GM18873 (cell line): ENCODE measurements at regions not wholly inside any gene's neighbourhood (a gene's known extent, or its start where the extent isn't known, plus 50 kb on each side); places are given as distances from the start of the nearest gene placed in this dataset.
A peak's percentile ranks its signal among the peaks of the same experiment; 100 is the strongest.
"Not testable (repeated sequence)": the region's sequence is repeated elsewhere in the genome, so short reads cannot be mapped to it uniquely, and the experiment has no call there.

Source experiments
- ATAC-seq: cut with Tn5 transposase; IDR thresholded peaks from one replicate; pipeline ENCODE4 v1.9.1; 2021; ENCODE audit warnings: mild to moderate bottlenecking, moderate library complexity, moderate number of reproducible peaks; ENCODE audit not compliant: unreplicated experiment, low FRiP score

DNA sequence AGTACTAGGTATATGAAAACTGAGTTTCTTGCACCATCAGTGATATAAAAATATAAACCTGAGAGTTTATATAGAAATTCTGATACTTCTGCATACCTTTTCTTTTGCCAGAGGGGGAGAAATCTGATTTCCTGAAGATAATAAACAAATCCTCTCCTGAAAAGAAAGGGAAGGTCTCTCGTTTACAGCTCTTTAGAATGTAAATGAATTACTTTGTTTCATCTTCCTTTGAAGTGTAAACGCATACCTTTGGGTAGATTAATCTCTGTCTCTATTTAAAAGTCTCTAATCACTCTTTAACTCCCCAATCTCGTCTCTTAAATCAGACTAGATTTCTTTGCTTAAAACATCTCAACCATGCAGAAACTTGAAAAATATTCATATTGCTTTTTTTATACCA, 1092.9 kb downstream of the SLITRK5 start:
- no peak for ATAC-seq

DNA sequence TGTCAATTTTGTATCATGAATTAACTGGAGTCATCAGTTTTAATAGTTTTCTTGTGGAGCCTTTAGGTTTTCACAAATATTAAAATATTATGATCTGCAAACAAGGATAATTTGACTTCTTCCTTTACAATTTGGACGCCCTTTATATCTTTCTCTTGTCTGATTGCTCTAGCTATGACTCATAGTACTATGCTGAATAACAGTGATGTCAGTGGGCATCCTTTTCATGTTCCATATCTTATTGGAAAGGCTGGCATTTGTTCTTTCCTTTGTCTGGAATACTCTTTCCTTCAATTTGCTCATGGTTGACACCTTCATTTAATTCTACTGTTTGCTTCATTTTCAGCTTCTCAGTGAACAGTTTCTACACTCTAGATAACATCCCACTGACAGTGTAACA, 1129.3 kb downstream of the SLITRK5 start:
- ATAC-seq: no peak

DNA sequence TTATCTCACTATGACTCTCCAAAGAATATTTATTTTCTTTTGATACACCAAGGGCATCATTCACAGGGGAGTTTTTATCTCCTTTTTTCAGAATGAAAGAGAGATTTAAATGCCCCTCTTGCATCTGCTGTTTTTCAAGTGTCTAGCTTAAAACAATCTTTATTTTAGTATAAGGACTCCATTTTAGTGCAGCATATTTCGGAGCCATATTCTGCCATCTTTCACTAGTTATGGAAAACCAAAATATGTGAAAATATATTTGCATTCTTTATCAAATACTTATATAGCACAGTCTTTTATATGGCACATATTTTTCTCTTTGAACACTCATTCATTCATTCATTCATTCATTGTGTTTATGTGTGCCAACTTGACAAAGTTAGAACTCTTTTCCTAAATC, 1130.2 kb downstream of the SLITRK5 start:
- no peak for ATAC-seq

DNA sequence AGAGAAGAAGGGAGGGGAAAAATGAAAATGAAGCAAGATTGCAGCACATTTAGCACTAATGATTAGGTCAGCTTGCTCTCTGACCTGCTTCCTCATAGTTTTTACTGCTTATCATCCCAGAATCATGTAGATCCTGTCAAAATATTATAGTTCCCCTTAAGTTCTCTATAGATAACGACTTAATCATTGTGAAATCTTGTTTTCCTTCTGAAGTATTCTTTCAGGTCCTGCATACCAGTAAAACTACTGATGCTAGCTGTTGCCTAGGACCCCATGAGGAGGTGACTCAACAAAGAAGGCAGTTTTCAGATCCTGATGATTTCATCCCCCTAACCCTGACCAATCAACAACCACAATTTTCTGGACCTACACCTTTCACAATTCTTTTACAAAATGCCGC, 1131.7 kb downstream of the SLITRK5 start:
- no peak for ATAC-seq

DNA sequence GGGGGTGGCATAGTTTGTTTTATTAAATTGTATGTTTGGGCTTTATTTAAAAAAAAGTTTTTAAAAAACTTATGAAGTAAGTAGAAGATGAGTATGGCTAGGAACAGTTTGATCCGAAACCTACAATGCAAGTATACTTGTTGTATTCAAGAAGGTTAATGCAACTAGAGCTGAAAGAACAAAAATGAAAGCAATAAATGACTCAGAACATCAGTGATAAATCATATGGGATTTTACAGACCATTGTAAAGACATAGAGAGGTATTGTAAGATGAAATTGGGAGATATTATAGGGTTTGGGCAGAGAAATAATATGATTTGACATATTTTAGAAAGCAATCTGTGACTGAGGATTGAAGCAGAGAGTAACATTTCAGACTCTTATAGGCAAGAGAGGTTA, 1135.3 kb downstream of the SLITRK5 start:
- no peak for ATAC-seq

DNA sequence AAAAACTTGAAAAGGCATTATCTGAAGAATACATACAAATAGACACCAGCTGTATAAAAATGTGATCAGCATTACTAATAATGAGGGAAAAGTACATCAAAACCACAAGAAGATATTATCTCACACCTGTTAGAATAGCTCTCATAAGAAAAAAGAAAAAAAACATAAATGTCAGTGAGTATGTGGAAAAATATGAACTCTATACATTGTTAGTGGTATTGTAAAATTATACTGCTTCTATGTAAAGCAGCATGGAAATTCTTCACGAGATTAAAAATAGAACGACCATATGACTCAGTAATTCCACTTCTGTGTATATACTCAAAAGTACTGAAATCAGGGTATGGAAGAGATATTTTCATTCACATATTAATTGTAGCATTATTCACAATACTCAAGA, 1146.4 kb downstream of the SLITRK5 start:
- no peak for ATAC-seq

DNA sequence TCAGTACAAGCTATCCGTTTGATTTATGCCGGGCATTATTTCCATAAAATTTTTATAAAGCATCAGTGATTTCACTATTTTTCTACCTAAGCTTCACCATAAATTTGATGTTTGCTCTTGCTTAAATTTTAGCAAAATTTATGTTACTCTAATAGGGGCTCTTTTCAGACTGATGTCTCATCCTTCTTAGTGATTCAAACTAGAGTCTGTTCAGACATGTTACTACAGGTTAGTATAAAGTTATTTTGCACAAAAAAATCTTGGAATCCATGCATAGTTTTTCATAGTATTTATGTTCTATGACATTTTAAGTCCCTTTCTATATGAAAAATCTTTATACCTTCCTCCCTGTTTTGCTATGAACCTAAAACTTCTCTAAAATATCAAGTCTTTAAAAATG, 1151.9 kb downstream of the SLITRK5 start:
- ATAC-seq: no peak

DNA sequence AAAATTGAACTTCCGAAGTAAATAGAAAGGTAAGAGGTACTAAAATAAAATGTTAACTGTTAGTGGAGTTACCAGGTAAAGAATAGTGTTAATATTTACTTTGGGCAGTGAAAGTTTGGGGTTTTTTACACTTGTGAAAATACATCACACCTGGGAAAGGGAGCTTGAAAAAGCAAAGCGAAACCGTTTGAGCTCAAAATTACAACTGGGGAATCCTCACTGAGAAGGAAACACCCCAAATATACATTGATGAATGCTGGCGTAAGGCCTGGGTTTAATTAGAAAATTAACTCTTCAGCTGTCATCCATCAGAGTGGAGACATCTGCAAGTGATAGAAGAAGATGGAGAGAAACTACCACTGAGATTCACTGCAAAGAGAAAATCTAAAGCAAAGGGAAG, 1153.0 kb downstream of the SLITRK5 start:
- no peak for ATAC-seq

DNA sequence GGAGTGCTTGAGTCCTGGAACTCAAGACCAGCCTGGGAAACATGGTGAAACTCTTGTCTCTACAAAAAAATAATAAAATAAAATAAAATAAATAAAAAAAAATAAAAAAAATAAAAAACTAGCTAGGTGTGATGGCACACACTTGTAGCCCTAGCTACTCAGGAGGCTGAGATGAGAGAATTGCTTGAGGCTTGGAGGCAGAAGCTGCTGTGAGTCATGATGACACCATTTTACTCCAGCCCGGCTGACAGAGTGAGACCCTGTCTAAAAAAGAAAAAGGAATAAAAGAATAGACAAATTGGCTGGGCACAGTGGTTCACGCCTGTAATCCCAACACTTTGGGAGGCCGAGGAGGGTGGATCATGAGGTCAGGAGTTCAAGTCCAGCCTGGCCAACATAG, 1168.9 kb downstream of the SLITRK5 start:
- ATAC-seq: no peak

DNA sequence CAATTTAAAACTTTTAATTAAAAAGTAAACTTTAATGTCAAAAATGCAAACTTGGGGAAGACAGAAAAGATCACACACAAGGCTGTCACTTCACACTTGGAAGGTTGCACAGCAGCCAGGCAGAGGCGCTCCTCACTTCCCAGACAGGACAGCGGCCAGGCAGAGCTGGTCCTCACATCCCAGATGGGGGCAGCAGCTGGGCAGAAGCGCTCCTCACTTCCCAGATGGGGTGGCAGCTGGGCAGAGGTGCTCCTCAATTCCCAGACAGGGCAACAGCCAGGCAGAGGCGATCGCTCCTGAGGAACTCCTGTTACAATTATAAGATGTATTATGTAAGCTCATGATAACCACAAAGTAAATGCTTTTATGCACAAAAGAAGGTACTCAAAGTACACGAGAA, 1181.1 kb downstream of the SLITRK5 start:
- not testable (repeated sequence) for ATAC-seq

DNA sequence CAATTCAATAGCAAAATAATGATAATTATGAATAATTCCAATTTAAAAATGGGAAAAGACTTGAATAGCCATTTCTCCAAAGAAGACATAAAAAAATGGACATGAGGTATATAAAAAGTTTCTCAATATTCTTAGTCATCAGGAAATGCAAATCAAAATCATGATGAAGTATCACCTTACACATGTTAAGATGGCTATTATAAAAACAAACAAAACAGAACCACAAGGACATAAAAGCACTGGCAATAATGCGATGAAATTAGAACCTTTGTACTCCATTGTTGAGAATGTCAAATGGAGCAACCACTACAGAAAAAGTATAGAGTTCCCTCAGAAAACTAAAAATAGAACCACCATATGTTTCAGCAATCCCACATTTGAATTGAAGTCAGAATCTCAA, 1186.1 kb downstream of the SLITRK5 start:
- ATAC-seq: no peak

DNA sequence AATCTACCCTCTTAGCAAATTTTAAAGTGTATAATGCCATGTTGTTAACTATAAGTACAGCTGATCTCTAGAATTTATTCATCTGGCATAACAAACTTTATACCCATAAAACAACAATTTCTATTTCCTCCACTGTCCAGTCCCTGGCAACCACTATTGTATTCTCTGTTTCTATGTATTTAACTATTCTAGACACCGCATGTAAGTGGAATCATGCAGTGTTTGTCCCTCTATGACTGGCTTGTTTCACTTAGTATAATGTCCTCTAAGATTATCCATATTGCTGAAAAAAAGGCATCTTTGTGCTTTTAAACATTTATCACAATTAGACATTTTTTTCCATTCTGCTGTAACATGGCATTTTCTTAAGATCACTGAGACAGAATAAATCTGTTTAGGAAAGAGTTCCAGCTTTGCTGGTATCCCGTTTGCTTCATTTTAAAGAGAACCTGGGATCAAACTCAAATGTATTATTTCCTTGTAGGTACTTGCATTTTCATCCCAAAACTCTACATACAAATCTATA, 1191.0 kb downstream of the SLITRK5 start:
- no peak for ATAC-seq

DNA sequence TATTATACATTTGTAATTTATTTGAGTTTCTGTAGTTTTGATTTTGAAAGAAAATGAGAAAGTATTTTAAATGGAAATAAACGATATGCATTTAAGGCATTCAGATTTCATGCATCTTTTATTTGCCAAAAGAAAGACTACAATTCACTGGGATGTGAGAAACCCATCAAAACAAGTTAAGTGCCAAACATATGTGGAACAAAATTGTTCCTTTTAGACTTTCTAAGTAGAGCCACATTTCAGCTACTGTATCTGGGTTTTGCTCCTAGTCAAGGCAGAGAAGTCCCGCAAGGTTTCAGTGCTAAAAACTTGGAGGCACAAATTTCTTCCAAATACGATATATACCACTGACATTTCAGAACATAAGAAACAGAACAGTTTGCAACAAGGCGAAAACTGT, 1191.9 kb downstream of the SLITRK5 start:
- ATAC-seq: no peak

DNA sequence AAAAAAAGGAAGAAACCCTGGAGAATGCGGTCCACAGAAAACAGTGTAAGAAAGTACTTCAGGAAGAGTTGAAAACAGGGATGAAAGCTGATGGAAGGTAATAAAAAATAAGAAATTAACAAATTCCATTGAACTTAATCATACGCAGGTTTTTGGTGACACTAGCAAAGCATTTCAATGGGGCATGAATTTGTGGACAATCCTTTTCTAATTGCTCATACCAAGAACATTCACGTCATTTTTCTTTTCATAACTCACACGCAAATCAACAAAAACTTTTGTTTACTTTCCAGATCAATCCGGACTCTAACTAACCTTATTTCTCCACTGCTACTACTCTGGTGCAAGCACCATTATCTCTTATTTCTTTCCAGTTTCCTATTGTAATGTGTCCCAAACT, 1195.0 kb downstream of the SLITRK5 start:
- no peak for ATAC-seq

DNA sequence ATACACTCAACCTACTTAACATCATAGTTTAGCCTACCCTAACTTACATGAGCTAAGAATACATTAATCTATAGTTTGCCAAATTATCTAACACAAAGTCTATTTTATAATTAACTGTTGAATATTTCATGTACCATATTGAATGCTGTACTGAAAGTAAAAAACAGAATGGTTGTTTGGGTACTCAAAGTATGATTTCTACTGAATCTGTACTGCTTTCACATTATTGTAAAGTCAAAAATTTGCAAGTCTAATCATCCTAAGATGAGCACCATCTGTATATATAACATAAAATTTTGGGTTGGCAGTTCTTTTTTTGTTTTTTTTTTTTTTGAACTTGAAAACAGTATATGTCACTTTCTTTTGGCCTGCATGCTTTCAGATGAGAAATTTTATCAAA, 1212.6 kb downstream of the SLITRK5 start:
- ATAC-seq: no peak

DNA sequence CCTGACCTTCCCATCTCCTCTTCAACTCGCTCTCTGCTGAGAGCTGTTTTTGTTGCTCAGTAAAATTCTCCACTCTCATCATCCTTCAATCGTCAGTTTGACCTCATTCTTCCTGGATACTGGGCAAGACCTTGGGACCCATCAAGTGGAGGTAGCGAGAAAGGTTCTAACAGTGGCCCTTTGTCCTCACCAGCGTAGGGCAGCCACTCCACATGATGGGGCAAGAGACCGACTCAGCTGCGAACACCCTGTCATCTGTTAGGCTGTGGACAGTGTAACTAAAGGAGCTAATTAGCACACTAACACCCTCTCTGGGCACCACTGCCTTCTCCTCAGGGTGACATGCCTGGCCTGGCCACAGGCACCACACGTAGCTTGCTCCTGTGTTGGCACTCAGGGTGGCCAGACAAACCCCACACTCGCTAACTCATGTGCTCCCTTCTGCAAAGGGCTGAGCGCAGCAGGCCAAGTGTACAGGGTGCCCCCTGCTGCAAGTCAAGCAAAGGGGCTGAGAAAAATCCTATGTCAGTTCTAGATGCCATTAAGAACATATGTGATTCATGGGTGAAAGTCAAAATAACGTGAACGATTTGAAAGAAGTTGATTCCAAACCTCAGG, 1216.0 kb downstream of the SLITRK5 start:
- no peak for ATAC-seq

DNA sequence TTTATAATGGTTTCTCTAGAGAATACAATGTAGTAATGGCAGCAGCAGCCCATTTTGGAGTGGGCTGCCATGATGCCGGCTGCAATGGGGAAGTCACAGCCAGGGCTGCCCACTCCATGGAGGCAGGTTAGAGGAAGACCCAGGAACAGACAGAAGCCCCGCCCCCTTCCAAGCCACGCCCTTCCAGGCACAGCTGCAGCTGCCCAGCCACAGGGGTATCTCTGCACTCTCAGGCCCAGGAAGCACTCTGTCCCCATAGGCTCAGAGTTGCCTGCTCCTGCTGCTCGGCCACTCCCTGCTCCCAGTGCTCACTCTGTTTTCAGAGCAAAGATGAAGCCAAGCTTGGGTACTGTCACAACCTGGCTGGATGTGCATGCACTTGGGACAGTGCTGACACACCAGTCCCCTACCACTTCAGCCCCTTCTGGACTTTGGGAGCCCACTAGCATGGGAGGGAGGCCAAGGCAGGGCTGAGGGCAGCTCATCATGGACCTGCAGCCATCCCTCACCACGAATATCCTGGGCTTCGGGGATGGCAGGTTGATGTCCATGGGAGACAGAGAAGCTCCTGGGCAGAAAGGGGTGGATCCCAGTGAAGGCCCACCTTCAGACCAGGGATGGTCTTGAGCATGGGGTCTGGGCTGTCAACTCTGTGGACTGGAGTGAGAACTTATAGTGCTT, 1224.2 kb downstream of the SLITRK5 start:
- ATAC-seq: no peak

DNA sequence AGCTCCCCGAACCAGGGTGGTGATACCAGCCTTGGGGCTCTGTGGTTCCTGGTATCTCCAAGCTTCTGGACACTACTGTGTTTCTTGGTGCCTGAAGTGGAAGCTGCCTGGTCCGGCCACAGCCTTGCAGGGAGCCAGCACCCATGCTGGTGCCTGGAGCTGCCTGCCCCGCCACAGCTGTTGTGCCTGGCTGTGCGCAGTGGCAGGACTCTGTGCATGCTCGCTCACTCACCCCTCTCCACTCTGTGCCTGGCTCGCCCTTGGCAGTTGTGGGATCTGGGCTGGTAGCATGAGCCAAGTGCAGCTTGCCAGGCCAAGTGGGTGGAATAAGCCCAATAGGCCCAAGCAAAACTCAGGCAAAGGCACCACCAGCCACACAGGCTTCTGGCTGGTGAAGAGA, 1225.3 kb downstream of the SLITRK5 start:
- ATAC-seq: no peak

DNA sequence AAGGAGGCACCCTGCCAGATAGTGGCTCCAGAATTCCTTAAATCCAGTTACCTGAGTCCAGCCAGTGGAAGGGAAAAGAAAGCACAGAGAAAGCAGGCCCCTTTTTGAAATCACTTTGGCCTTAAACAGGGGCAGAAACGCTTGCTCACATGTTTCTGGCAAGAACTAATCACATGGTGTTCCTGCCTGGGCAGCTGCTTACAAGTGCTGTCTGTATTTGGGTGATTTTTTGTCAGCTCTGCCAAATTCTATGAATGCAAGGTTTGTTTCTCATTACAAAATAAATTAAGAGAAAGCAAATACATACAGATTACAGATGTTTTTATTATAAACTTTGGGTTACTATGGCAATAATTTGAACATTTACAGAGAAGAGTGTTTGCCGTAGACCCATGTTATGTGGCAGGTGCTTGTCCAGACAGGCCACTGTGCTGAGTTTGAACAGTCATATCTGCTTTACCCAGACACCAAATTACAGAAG, 1237.8 kb downstream of the SLITRK5 start:
- ATAC-seq: no peak

DNA sequence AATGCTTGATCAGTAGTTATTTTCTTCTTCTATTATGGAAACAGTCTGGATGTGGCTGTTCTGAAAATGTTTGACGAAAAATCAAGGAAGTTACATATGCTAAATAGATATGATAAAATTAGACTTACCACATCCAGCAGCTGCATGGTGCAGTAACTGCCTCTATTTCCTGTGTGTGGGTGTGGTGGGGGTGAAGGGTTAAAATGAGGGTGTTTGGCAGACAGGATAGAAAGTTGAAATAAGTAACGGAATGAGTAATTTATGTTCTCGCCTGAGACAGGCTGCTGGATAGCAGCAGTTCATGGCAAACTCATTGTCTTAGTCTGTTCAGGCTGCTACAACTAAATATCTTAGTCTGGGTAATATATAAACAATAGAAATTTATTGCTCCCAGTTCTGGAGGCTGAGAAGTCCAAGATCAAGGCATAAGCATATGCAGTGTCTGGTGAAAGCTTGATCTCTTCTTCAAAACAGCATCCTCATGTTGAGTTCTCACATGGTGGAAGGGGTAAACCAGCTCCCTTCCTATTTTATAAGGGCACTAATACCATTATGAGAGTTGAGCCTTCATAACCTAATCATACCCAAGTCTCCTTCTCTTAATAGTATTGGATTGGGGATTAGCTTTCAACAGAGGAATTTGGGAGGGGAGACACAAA, 1248.9 kb downstream of the SLITRK5 start:
- ATAC-seq: peak; percentile 79

DNA sequence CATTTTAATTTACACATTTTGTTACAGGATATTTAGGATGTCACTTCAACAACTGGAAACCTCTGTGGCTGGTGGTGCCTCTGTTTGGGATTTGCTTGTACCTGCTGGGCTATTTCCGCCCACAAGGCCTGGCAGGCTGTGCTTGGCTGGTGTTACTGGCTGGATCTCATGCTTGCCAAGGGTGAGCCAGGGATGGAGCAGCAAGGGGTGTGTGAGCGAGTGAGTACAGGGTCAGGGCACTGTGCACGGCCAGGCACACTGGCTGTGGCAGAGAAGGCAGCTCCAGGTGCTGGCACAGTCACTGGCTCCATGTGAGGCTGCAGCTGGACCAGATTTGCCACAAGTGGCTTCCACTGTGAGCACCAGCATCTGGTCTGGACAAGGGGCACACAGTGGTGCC, 1254.8 kb downstream of the SLITRK5 start:
- no peak for ATAC-seq
